Gastrocnemius medialis (tissue), 4 donors: ENCODE measurements at regions not wholly inside any gene's neighbourhood (a gene's known extent, or its start where the extent isn't known, plus 50 kb on each side); places are given as distances from the start of the nearest gene placed in this dataset.
"Not testable (repeated sequence)": the region's sequence is repeated elsewhere in the genome, so short reads cannot be mapped to it uniquely, and the experiment has no call there.

Experiments used
- ATAC-seq, 2 donors: fragments of 150-250 bp; one replicate each; pipeline ENCODE4 v1.9.1; 2016
- DNase-seq, 2 donors: peaks; one replicate each; pipeline ENCODE4 v3.0.0-alpha.2; 2019
- H3K27ac ChIP-seq, 4 donors: fragments of 200-600 bp; sonication (generic); 1 replicate in 1 of 4; 2 replicates in 3 of 4; pipeline ENCODE4 v1.5.1; 2016 to 2018; ENCODE audit warnings: mild to moderate bottlenecking in 2 of 4, moderate library complexity in 1 of 4
- H3K27me3 ChIP-seq, 3 donors: fragments of 200-600 bp; sonication (generic) in 2 of 3; 1 replicate in 1 of 3; 2 replicates in 2 of 3; pipeline versions ENCODE4 v1.5.1 to v1.6.0; 2016 to 2019; ENCODE audit warnings: mild to moderate bottlenecking in 1 of 3, moderate library complexity in 1 of 3
- H3K36me3 ChIP-seq, 2 donors: fragments of 200-600 bp; sonication (generic) in 1 of 2; one replicate each; pipeline ENCODE4 v1.5.1; 2017 to 2018
- H3K4me1 ChIP-seq, 2 donors: fragments of 200-600 bp; sonication (generic) in 1 of 2; one replicate each; pipeline ENCODE4 v1.5.1; 2016 to 2017; ENCODE audit warnings: mild to moderate bottlenecking in 2 of 2
- H3K4me3 ChIP-seq, 4 donors: fragments of 200-600 bp; sonication (generic) in 3 of 4; 1 replicate in 1 of 4; 2 replicates in 3 of 4; pipeline ENCODE4 v1.5.1; 2016 to 2019; ENCODE audit warnings: mild to moderate bottlenecking in 2 of 4
- H3K9me3 ChIP-seq, 3 donors: fragments of 200-600 bp; sonication (generic) in 2 of 3; 1 replicate in 1 of 3; 2 replicates in 2 of 3; pipeline ENCODE4 v1.5.1; 2016 to 2019
- POLR2A ChIP-seq, 2 donors: fragments of 450-650 bp; IDR thresholded peaks; one replicate each; pipeline ENCODE4 v1.6.1; 2017; ENCODE audit warnings: antibody characterized with exemption in 2 of 2, mild to moderate bottlenecking in 2 of 2, moderate library complexity in 2 of 2
- in situ Hi-C, 4 donors: fragments of 200-750 bp; cut with MboI; loops; one replicate each; pipeline versions ENCODE4 v1.15.0 to v1.8.0; 2017; ENCODE audit warnings: low sequenced_read_pairs in 4 of 4
- intact Hi-C: fragments of 100-400 bp; cut with DNase I; formaldehyde crosslinking; loops from one replicate; pipeline ENCODE4 v1.15.1; 2023; ENCODE audit warnings: low total_unique reads
- TF ChIP-seq, protein P1 (sequence below), 5 experiments: fragments of 450-650 bp in 3 of 5; fragments of 200-600 bp in 2 of 5; sonication (generic) in 2 of 5; IDR thresholded peaks in 4 of 5; conservative IDR thresholded peaks in 1 of 5; 1 replicate in 4 of 5; 2 replicates in 1 of 5; pipeline ENCODE4 v1.5.1; 2016 to 2019; ENCODE audit warnings: antibody characterized with exemption in 5 of 5, mild to moderate bottlenecking in 3 of 5, moderate library complexity in 3 of 5

DNA sequence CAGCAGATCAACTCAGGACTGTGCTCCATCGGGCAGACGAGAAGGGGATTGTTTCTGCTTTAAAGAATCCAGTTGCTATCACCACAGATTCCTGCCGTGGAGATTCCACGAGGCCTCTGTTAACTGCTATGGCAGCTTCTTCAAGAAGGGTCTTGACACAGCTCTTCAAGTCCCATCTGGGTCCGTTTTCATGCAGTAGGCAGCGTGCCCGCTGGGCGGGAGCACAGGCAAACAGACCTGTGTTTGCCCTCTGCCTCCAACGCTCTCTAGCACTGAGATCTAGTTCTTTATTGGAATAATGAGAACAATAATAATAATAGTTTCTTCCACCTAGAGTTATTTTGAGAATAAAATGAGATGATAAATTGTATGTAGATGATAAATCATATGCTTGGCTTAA, 127.2 kb upstream of the SP8 start:
- Histone ChIP-seq H3K36me3 (no peaks in the 10 kb centered on the region), H3K9me3 (no peaks in the 10 kb centered on the region), H3K27me3 (no peaks in the 10 kb centered on the region), H3K4me1 (no peaks in the 10 kb centered on the region), H3K27ac (no peak overlapping the region), H3K4me3 (no peak overlapping the region)
- in situ Hi-C loops (no loop called here), intact Hi-C loops (no loop called here)
- TF ChIP-seq, protein P1, sequence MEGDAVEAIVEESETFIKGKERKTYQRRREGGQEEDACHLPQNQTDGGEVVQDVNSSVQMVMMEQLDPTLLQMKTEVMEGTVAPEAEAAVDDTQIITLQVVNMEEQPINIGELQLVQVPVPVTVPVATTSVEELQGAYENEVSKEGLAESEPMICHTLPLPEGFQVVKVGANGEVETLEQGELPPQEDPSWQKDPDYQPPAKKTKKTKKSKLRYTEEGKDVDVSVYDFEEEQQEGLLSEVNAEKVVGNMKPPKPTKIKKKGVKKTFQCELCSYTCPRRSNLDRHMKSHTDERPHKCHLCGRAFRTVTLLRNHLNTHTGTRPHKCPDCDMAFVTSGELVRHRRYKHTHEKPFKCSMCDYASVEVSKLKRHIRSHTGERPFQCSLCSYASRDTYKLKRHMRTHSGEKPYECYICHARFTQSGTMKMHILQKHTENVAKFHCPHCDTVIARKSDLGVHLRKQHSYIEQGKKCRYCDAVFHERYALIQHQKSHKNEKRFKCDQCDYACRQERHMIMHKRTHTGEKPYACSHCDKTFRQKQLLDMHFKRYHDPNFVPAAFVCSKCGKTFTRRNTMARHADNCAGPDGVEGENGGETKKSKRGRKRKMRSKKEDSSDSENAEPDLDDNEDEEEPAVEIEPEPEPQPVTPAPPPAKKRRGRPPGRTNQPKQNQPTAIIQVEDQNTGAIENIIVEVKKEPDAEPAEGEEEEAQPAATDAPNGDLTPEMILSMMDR (IDR thresholded peaks at IDR 0.05 in 4 of 5, conservative IDR thresholded peaks at IDR 0.05 in 1 of 5), result no peak
- no peak for TF ChIP-seq POLR2A (IDR thresholded peaks at IDR 0.05)
- ATAC-seq, result no peak
- no peak for DNase-seq

DNA sequence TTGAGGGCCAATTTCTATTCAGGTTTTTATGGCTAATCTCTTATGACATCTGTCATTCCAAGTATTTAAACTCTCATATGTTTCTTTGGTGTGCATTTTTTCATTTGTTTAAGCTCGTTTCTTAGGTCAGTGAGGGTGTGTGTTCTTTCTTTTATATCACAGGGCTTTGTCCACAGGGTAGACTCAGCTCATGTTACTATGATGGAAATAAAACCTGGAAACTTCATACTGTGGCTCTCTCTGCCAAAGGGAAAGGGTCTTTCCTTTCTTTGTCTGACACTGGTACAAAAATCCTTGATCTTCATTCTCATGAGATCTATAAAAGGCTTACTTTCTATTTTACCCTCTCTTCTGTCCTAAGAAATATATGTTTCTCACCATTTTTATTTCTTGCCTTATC, 129.6 kb upstream of the SP8 start:
- in situ Hi-C loops (no loop called here), intact Hi-C loops (no loop called here)
- TF ChIP-seq, protein P1 (IDR thresholded peaks at IDR 0.05 in 4 of 5, conservative IDR thresholded peaks at IDR 0.05 in 1 of 5), result no peak
- TF ChIP-seq POLR2A (IDR thresholded peaks at IDR 0.05), result no peak
- Histone ChIP-seq H3K27ac (no peak overlapping the region), H3K4me3 (no peak overlapping the region), H3K9me3 (no peaks in the 10 kb centered on the region), H3K4me1 (no peaks in the 10 kb centered on the region), H3K27me3 (no peaks in the 10 kb centered on the region), H3K36me3 (no peaks in the 10 kb centered on the region)
- DNase-seq (no peak), ATAC-seq (no peak)

GRCh38 chr7:20917603-20918002, 130.9 kb upstream of the SP8 start:
- intact Hi-C loops (no loop called here), in situ Hi-C loops (no loop called here)
- Histone ChIP-seq H3K36me3 (no peaks in the 10 kb centered on the region), H3K4me1 (no peaks in the 10 kb centered on the region), H3K27me3 (no peaks in the 10 kb centered on the region), H3K9me3 (no peaks in the 10 kb centered on the region), H3K4me3 (no peak overlapping the region), H3K27ac (no peak overlapping the region)
- TF ChIP-seq, protein P1 (IDR thresholded peaks at IDR 0.05 in 4 of 5, conservative IDR thresholded peaks at IDR 0.05 in 1 of 5), result no peak
- no peak for TF ChIP-seq POLR2A (IDR thresholded peaks at IDR 0.05)
- ATAC-seq (no peak), DNase-seq (no peak)

GRCh38 chr7:20918156-20918555, 131.5 kb upstream of the SP8 start:
- Histone ChIP-seq H3K27ac (no peak overlapping the region), H3K4me3 (no peak overlapping the region), H3K27me3 (no peaks in the 10 kb centered on the region), H3K9me3 (no peaks in the 10 kb centered on the region), H3K36me3 (no peaks in the 10 kb centered on the region), H3K4me1 (no peaks in the 10 kb centered on the region)
- DNase-seq (no peak), ATAC-seq (no peak)
- no peak for TF ChIP-seq POLR2A (IDR thresholded peaks at IDR 0.05)
- TF ChIP-seq, protein P1 (IDR thresholded peaks at IDR 0.05 in 4 of 5, conservative IDR thresholded peaks at IDR 0.05 in 1 of 5), result no peak
- intact Hi-C loops (no loop called here), in situ Hi-C loops (no loop called here)

- DNase-seq, ATAC-seq, H3K4me1 ChIP-seq, H3K9me3 ChIP-seq, H3K27me3 ChIP-seq, H3K4me3 ChIP-seq, H3K27ac ChIP-seq, H3K36me3 ChIP-seq, intact Hi-C loops, in situ Hi-C loops: not testable (repeated sequence)
Measured at GRCh38 chr7:20927178-20927577, 140.5 kb upstream of the SP8 start.
